ENCODE measurements at regions not wholly inside any gene's neighbourhood (a gene's known extent, or its start where the extent isn't known, plus 50 kb on each side); places are given as distances from the start of the nearest gene placed in this dataset.

- CTCF ChIA-PET, result no interaction called here
- H3K4me3 ChIP-seq (ENCODE audit: low read depth, low read length), result no peak overlapping the region
- no peak for DNase-seq (ENCODE audit: low read depth, low spot score)
- TF ChIP-seq, protein P1, sequence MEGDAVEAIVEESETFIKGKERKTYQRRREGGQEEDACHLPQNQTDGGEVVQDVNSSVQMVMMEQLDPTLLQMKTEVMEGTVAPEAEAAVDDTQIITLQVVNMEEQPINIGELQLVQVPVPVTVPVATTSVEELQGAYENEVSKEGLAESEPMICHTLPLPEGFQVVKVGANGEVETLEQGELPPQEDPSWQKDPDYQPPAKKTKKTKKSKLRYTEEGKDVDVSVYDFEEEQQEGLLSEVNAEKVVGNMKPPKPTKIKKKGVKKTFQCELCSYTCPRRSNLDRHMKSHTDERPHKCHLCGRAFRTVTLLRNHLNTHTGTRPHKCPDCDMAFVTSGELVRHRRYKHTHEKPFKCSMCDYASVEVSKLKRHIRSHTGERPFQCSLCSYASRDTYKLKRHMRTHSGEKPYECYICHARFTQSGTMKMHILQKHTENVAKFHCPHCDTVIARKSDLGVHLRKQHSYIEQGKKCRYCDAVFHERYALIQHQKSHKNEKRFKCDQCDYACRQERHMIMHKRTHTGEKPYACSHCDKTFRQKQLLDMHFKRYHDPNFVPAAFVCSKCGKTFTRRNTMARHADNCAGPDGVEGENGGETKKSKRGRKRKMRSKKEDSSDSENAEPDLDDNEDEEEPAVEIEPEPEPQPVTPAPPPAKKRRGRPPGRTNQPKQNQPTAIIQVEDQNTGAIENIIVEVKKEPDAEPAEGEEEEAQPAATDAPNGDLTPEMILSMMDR (IDR thresholded peaks at IDR 0.05; ENCODE audit: insufficient read depth, low read length, missing control alignments), result no peak
- POLR2A ChIA-PET, result interaction anchor here (0.5 kb wide), 1 partner anchor 74 kb away, joined by 3 read pairs; no protein-coding TSS in a partner anchor
These were observed 53.3 kb upstream of the NCOA3 start for GRCh38 chr20:47448429-47448828.

DNA sequence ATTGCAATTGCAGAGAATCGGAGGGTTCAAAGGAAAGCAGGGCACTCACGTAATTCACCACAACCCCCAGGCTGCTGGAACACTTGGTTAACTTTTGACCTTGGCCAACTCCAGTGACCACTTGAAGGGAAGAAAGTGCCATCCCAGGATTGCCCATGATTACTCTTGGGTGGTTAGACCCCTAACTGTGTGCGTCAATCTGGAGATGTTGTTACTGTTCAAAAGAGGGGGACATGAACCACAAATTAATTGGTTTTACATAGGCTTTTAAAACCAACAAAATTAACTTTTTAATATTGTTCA is 50.1 kb upstream of the NCOA3 start:
- ChIA-PET CTCF (no interaction called here), POLR2A (no interaction called here)
- TF ChIP-seq, protein P1 (IDR thresholded peaks at IDR 0.05; ENCODE audit: insufficient read depth, low read length, missing control alignments), result no peak
- H3K4me3 ChIP-seq (ENCODE audit: low read depth, low read length), result no peak overlapping the region
- no peak for DNase-seq (ENCODE audit: low read depth, low spot score)
